Heart left ventricle (tissue), 13 donors: ENCODE measurements at regions not wholly inside any gene's neighbourhood (a gene's known extent, or its start where the extent isn't known, plus 50 kb on each side); places are given as distances from the start of the nearest gene placed in this dataset.

ENCODE experiments used
- CTCF ChIP-seq, 12 donors: fragments of 200-600 bp; sonication (generic) in 4 of 12; IDR thresholded peaks; one replicate each; pipeline versions ENCODE4 v1.5.0 to v1.8.0; 2018 to 2022; ENCODE audit warnings: antibody characterized with exemption in 12 of 12, mild to moderate bottlenecking in 5 of 12
- POLR2A ChIP-seq, 2 donors: fragments of 450-650 bp; IDR thresholded peaks; one replicate each; pipeline ENCODE4 v1.6.1; 2017; ENCODE audit warnings: antibody characterized with exemption in 2 of 2, mild to moderate bottlenecking in 2 of 2, moderate library complexity in 2 of 2
- donor health status: ischemic (EF 13 %, LVEDD 7.1; RV severe dilation, severe dysfunction).
- donor health status: DM: no; HTN: yes; CAD: no.
- donor health status: DM: no; HTN: no; CAD: no.
- donor health status: ischemic (EF 25% LVEDD 6.9; RV normal size, moderate dysfunction).
- donor health status: ischemic (EF 25% LVEDD 5.7; RV mildly dilated, moderate dysfunction).
- donor health status: ischemic (EF 35%, LVEDD 5.7; RV mildly dilated, moderate dysfunction).
- donor health status: nonischemic (EF 11% LVEDD 7.7; RV severe dilation, severe dysfunction).
- donor health status: DM: yes; HTN: yes; CAD: no.
- donor health status: PGD.
- donor health status: ischemic (EF 29% LVEDD 5.4; RV normal size, mild dysfunction).
- donor health status: nonischemic (EF 23%, LVEDD 6.1; RV moderate dilation, normal function).

GRCh38 chr18:44213293-44213692 is 467.4 kb upstream of the SETBP1 start:
- TF ChIP-seq CTCF (IDR thresholded peaks at IDR 0.05) (no peak), POLR2A (IDR thresholded peaks at IDR 0.05) (no peak)
